GM12878 (cell line): ENCODE measurements at regions not wholly inside any gene's neighbourhood (a gene's known extent, or its start where the extent isn't known, plus 50 kb on each side); places are given as distances from the start of the nearest gene placed in this dataset.

Source experiments
- CTCF ChIP-seq, 3 experiments: IDR thresholded peaks in 2 of 3; conservative IDR thresholded peaks in 1 of 3; 2 replicates each; pipeline ENCODE4 v1.5.1; 2011; ENCODE audit warnings: low read depth in 3 of 3, low read length in 3 of 3, mild to moderate bottlenecking in 3 of 3, control low read depth in 2 of 3, moderate library complexity in 2 of 3, inconsistent platforms in 1 of 3, mixed read lengths in 1 of 3; ENCODE audit not compliant: control insufficient read depth in 2 of 3, insufficient read depth in 1 of 3; ENCODE audit errors: extremely low read depth in 1 of 3
- E4F1 ChIP-seq: fragments of 450-650 bp; IDR thresholded peaks from 2 replicates; pipeline ENCODE4 v1.6.1; 2018; ENCODE audit warnings: borderline replicate concordance, mild to moderate bottlenecking; ENCODE audit not compliant: partially characterized antibody
- EP300 ChIP-seq, 2 experiments: fragments of 150-350 bp in 1 of 2; IDR thresholded peaks; 2 replicates each; pipeline ENCODE4 v1.6.1; 2011 to 2012; ENCODE audit warnings: low read depth in 2 of 2, low read length in 2 of 2, borderline replicate concordance in 1 of 2, improper control_type of control experiment in 1 of 2, inconsistent platforms in 1 of 2; ENCODE audit not compliant: control insufficient read depth in 1 of 2
- EZH2 ChIP-seq: IDR thresholded peaks from 2 replicates; pipeline ENCODE4 v1.6.1; 2012; ENCODE audit warnings: low read depth, mild to moderate bottlenecking, control low read depth, inconsistent platforms, low read length, borderline replicate concordance; ENCODE audit not compliant: control insufficient read depth
- IRF4 ChIP-seq: IDR thresholded peaks from 2 replicates; pipeline ENCODE4 v1.6.1; 2011; ENCODE audit warnings: low read depth, low read length
- JUNB ChIP-seq: IDR thresholded peaks from 2 replicates; pipeline ENCODE4 v1.6.1; 2016; ENCODE audit warnings: antibody characterized with exemption, mild to moderate bottlenecking
- MAX ChIP-seq: IDR thresholded peaks from 2 replicates; pipeline ENCODE4 v1.6.1; 2012; ENCODE audit warnings: low read depth, low read length, improper control_type of control experiment
- POLR2A ChIP-seq: IDR thresholded peaks from 2 replicates; pipeline ENCODE4 v1.6.1; 2011; ENCODE audit warnings: low read depth, mild to moderate bottlenecking, low read length
- SREBF2 ChIP-seq: IDR thresholded peaks from 2 replicates; pipeline ENCODE4 v1.6.1; 2012; ENCODE audit warnings: mild to moderate bottlenecking, low read length
- USF2 ChIP-seq: IDR thresholded peaks from 2 replicates; pipeline ENCODE4 v1.6.1; 2011; ENCODE audit warnings: low read depth, low read length, improper control_type of control experiment, borderline replicate concordance
- YY1 ChIP-seq: IDR thresholded peaks from 2 replicates; pipeline ENCODE4 v1.6.1; 2011; ENCODE audit warnings: low read depth, mild to moderate bottlenecking, low read length

DNA sequence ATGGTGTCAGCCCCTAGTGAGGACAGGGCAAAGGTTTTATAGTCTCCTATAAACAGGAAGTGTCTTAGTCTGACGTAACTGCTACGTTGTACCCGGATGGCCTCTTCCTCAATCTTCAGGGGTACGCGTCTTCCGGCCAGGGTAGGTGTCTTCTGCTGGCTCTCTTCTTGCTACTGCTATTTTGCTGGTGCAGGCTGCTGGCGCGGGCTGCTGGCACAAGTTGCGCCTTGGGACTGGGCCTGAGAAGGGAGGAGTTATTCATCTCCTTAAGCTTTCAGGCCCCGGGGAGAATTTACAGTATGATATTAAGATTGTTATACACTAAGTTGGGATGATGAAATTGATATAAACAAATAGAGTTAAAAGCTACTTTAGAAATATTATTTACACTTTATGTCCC lies 74.4 kb downstream of the HDGFL1 start:
- TF ChIP-seq SREBF2 (no peak), POLR2A (no peak), CTCF (IDR thresholded peaks at IDR 0.05 in 2 of 3, conservative IDR thresholded peaks at IDR 0.05 in 1 of 3; ENCODE audit: control insufficient read depth in 2 of 3, extremely low read depth in 1 of 3, insufficient read depth in 1 of 3, low read depth in 3 of 3, low read length in 3 of 3) (no peak), USF2 (no peak), EZH2 (no peak), E4F1 (no peak), YY1 (no peak), MAX (no peak), IRF4 (no peak), JUNB (no peak), EP300 (IDR thresholded peaks at IDR 0.05; ENCODE audit: borderline replicate concordance in 1 of 2, control insufficient read depth in 1 of 2, low read depth in 2 of 2, low read length in 2 of 2) (no peak)
